ENCODE measurements at regions not wholly inside any gene's neighbourhood (a gene's known extent, or its start where the extent isn't known, plus 50 kb on each side); places are given as distances from the start of the nearest gene placed in this dataset.

DNA sequence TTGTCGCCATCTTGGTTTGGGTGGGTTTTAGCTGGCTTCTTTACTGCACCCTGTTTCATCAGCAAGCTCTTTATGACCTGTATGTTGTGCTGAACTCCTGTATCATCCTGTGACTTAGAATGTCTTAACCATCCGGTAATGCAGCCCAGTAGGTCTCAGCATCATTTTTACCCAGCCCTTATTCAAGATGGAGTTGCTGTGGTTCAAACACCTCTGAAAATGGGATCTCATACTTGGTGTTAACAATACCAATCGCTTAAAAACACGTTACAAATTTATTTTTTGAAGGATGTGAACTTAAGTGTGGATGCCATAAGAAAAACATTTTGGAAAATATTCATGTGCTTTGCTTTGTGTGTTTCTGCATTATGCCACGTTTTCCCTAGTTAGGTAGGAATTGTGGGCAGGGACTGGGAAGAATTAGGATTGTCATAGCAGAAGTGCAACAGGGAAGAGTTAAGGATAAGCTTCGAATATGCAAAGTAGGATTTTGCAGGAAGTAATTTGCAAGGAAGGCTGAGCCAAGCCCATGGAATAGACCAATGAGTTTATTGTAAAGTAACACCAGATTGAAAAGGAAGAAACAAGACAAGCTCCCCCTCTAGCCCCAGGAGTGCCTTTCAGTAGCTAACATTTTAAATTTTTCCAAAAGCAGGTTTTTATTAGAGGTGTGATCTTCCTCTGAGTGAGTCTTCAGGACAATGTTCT lies 56.4 kb downstream of the PRR15 start:
- 0% methylated on average over 1 of the region's 6 CpGs; no CpG with 5 or more reads in 1 of the 2 experiments for WGBS, 2 experiments (ENCODE audit: extremely low coverage in 2 of 2, insufficient read length in 1 of 2)
- H3K4me3 ChIP-seq (ENCODE audit: insufficient read depth, low read depth, low read length) = no peak overlapping the region
- ATAC-seq (ENCODE audit: low read depth) (no peak), DNase-seq (no peak)
- no peaks in the 10 kb centered on the region for H4K20me1 ChIP-seq (ENCODE audit: insufficient read depth, low read length)
- H3K9me1 ChIP-seq (ENCODE audit: insufficient read depth, low read length) = no peaks in the 10 kb centered on the region
- H3K9ac ChIP-seq (ENCODE audit: low read depth, low read length) = no peak overlapping the region
- ChIA-PET CTCF (no interaction called here), POLR2A (ENCODE audit: unreplicated experiment) (no interaction called here)
- H2BK15ac ChIP-seq (ENCODE audit: low read depth, low read length) = no peak overlapping the region
- H3K27me3 ChIP-seq (ENCODE audit: control insufficient read depth, insufficient read depth, low read length) = no peaks in the 10 kb centered on the region; the same call in 1 of the 2 replicates
- no peak overlapping the region for H4K8ac ChIP-seq (ENCODE audit: low read depth in 2 of 2, low read length in 2 of 2)
- no peaks in the 10 kb centered on the region for H3K9me3 ChIP-seq (ENCODE audit: control insufficient read depth, insufficient read depth, low read length)
- H3K4me2 ChIP-seq (ENCODE audit: low read depth, low read length) = no peak overlapping the region
- H3K27ac ChIP-seq (ENCODE audit: insufficient read depth, low read length) = no peak overlapping the region
- TF ChIP-seq SMC3 (IDR thresholded peaks at IDR 0.05; ENCODE audit: low read depth, low read length) (no peak), POLR2A (IDR thresholded peaks at IDR 0.05; ENCODE audit: low read depth, low read length) (no peak), FOS (IDR thresholded peaks at IDR 0.05; ENCODE audit: low read depth, low read length) (no peak), CHD1 (IDR thresholded peaks at IDR 0.05; ENCODE audit: low read depth, low read length) (no peak)
- TF ChIP-seq, protein P1, sequence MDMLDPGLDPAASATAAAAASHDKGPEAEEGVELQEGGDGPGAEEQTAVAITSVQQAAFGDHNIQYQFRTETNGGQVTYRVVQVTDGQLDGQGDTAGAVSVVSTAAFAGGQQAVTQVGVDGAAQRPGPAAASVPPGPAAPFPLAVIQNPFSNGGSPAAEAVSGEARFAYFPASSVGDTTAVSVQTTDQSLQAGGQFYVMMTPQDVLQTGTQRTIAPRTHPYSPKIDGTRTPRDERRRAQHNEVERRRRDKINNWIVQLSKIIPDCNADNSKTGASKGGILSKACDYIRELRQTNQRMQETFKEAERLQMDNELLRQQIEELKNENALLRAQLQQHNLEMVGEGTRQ (IDR thresholded peaks at IDR 0.05; ENCODE audit: low read depth, low read length) = no peak
- H4K91ac ChIP-seq (ENCODE audit: insufficient read depth, low read depth, low read length) = no peak overlapping the region
- no peaks in the 10 kb centered on the region for H3K36me3 ChIP-seq (ENCODE audit: control insufficient read depth, insufficient read depth, low read length)
- H3K23ac ChIP-seq (ENCODE audit: low read depth, low read length) = no peak overlapping the region
- no peak overlapping the region for H2BK5ac ChIP-seq (ENCODE audit: low read depth, low read length, poor library complexity, severe bottlenecking)
- no peak overlapping the region for H4K5ac ChIP-seq (ENCODE audit: low read depth, low read length)
- no peaks in the 10 kb centered on the region for H3K79me1 ChIP-seq (ENCODE audit: low read depth in 1 of 2, low read length in 2 of 2)
- intact Hi-C loops (cut with micrococcal nuclease) = no loop called here
- H3K18ac ChIP-seq (ENCODE audit: low read depth, low read length) = no peak overlapping the region
- in situ Hi-C loops (cut with MboI; ENCODE audit: low sequenced_read_pairs) = no loop called here
- H3K14ac ChIP-seq (replicated peaks; ENCODE audit: low read depth, low read length) = no peak overlapping the region
- H2BK20ac ChIP-seq (ENCODE audit: low read depth, low read length) = no peak overlapping the region
- H2AFZ ChIP-seq (replicated peaks; ENCODE audit: low read length, poor library complexity) = no peak overlapping the region
- no peak overlapping the region for H2BK120ac ChIP-seq (ENCODE audit: low read depth, low read length)
- no peak overlapping the region for H2AK5ac ChIP-seq (ENCODE audit: low read depth, low read length)
- 0 out of 2 replicates have a peak, but pooled peaks cover 1% of the 10 kb centered on the region for H3K4me1 ChIP-seq (ENCODE audit: control insufficient read depth, insufficient read depth, low read length)
- H3K4ac ChIP-seq (ENCODE audit: low read depth, low read length) = no peak overlapping the region
- H3K56ac ChIP-seq (ENCODE audit: extremely low read depth, insufficient read depth, low read length) = no peak overlapping the region
- dilution Hi-C loops (cut with HindIII; ENCODE audit: low sequenced_read_pairs, unreplicated experiment) = no loop called here
- BruUV-seq (replicated peaks) = no TSS peak
- H2AK9ac ChIP-seq (replicated peaks; ENCODE audit: low read depth, low read length, poor library complexity) = no peak overlapping the region
